ENCODE measurements at regions not wholly inside any gene's neighbourhood (a gene's known extent, or its start where the extent isn't known, plus 50 kb on each side); places are given as distances from the start of the nearest gene placed in this dataset.
A peak's percentile ranks its signal among the peaks of the same experiment; 100 is the strongest.

GRCh38 chr14:53220914-53221313 lies 67.8 kb upstream of the DDHD1 start:
- Histone ChIP-seq H3K4me3 (replicated peaks in 1 of 3; ENCODE audit: low read depth in 2 of 3, low read length in 3 of 3) (no peak overlapping the region), H3K79me2 (ENCODE audit: insufficient read depth, low read length) (no peaks in the 10 kb centered on the region), H3K9ac (ENCODE audit: insufficient read depth, low read length, poor library complexity, severe bottlenecking) (no peak overlapping the region), H3K27ac (ENCODE audit: low read depth in 1 of 2, low read length in 2 of 2) (no peak overlapping the region), H3K4me2 (replicated peaks; ENCODE audit: extremely low read depth, low read length, poor library complexity, severe bottlenecking) (no peak overlapping the region), H3K27me3 (ENCODE audit: control insufficient read depth in 2 of 2, insufficient read depth in 2 of 2, low read length in 2 of 2) (no peaks in the 10 kb centered on the region), H2AFZ (ENCODE audit: insufficient read depth, low read depth, low read length, poor library complexity, severe bottlenecking) (no peak overlapping the region), H3K4me1 (ENCODE audit: control insufficient read depth in 1 of 2, insufficient read depth in 2 of 2, low read length in 2 of 2) (peaks cover 6 to 10% of the 10 kb centered on the region in 2 donors), H3K36me3 (replicated peaks in 1 of 2; ENCODE audit: control insufficient read depth in 1 of 2, insufficient read depth in 2 of 2, low read length in 2 of 2) (no peaks in the 10 kb centered on the region), H3K9me3 (replicated peaks in 1 of 2; ENCODE audit: control insufficient read depth in 1 of 2, insufficient read depth in 1 of 2, low read length in 2 of 2) (no peaks in the 10 kb centered on the region), H4K20me1 (ENCODE audit: insufficient read depth, low read length) (no peaks in the 10 kb centered on the region)
- no peak for TF ChIP-seq CTCF (IDR thresholded peaks at IDR 0.05)
- H3K36me3 Mint-ChIP-seq: peaks cover 0 to 3% of the 10 kb centered on the region in 2 donors
- H3K27ac Mint-ChIP-seq: no peak overlapping the region
- peaks cover 8 to 35% (median 21%) of the 10 kb centered on the region in 7 donors for H3K9me3 Mint-ChIP-seq
- peaks cover 8% of the 10 kb centered on the region for H3K4me1 Mint-ChIP-seq
- no CpG with 5 or more reads among the region's 3 CpGs for whole genome bisulfite sequencing (ENCODE audit: insufficient coverage)
- DNase-seq: no peak
- H3K27me3 Mint-ChIP-seq (ENCODE audit: low read depth in 3 of 3): peaks cover 0 to 2% (median 1%) of the 10 kb centered on the region in 3 donors
- no peak overlapping the region for H3K4me3 Mint-ChIP-seq
- intact Hi-C loops (cut with micrococcal nuclease): no loop called here

- H2AFZ ChIP-seq (ENCODE audit: insufficient read depth, low read depth, low read length, poor library complexity, severe bottlenecking): peak overlapping the region; percentile 94
- H3K36me3 ChIP-seq (replicated peaks in 1 of 2; ENCODE audit: control insufficient read depth in 1 of 2, insufficient read depth in 2 of 2, low read length in 2 of 2): no peaks in the 10 kb centered on the region
- peaks cover 0 to 2% (median 1%) of the 10 kb centered on the region in 3 donors for H3K27me3 Mint-ChIP-seq (ENCODE audit: low read depth in 3 of 3)
- peak overlapping the region; percentile 68 for H3K9ac ChIP-seq (ENCODE audit: insufficient read depth, low read length, poor library complexity, severe bottlenecking)
- DNase-seq: no peak
- peak overlapping the region in 1 of 7 donors; percentile 60 for H3K27ac Mint-ChIP-seq
- peaks cover 3 to 14% (median 9%) of the 10 kb centered on the region in 7 donors for H3K9me3 Mint-ChIP-seq
- peaks cover 0 to 3% of the 10 kb centered on the region in 2 donors for H3K36me3 Mint-ChIP-seq
- H3K9me3 ChIP-seq (replicated peaks in 1 of 2; ENCODE audit: control insufficient read depth in 1 of 2, insufficient read depth in 1 of 2, low read length in 2 of 2): no peaks in the 10 kb centered on the region
- H3K4me1 Mint-ChIP-seq: peaks cover 8% of the 10 kb centered on the region
- H3K4me1 ChIP-seq (ENCODE audit: control insufficient read depth in 1 of 2, insufficient read depth in 2 of 2, low read length in 2 of 2): peaks cover 6 to 10% of the 10 kb centered on the region in 2 donors
- 88% methylated on average over 1 of the region's 2 CpGs for WGBS (ENCODE audit: insufficient coverage)
- peak overlapping the region; percentile 41 to 77 (median 73) for H3K4me3 ChIP-seq (replicated peaks in 1 of 3; ENCODE audit: low read depth in 2 of 3, low read length in 3 of 3)
- no peaks in the 10 kb centered on the region for H3K27me3 ChIP-seq (ENCODE audit: control insufficient read depth in 2 of 2, insufficient read depth in 2 of 2, low read length in 2 of 2)
- no peaks in the 10 kb centered on the region for H3K79me2 ChIP-seq (ENCODE audit: insufficient read depth, low read length)
- H3K27ac ChIP-seq (ENCODE audit: low read depth in 1 of 2, low read length in 2 of 2): peak overlapping the region in 1 of 2 donors; percentile 28
- no peaks in the 10 kb centered on the region for H4K20me1 ChIP-seq (ENCODE audit: insufficient read depth, low read length)
- H3K4me3 Mint-ChIP-seq: peak overlapping the region; percentile 79 to 86
- peak overlapping the region; percentile 78 for H3K4me2 ChIP-seq (replicated peaks; ENCODE audit: extremely low read depth, low read length, poor library complexity, severe bottlenecking)
- TF ChIP-seq CTCF (IDR thresholded peaks at IDR 0.05): no peak
- intact Hi-C loops (cut with micrococcal nuclease): no loop called here
These were observed 65.0 kb upstream of the DDHD1 start for GRCh38 chr14:53218161-53218560.

All from CD14-positive monocyte (primary cell).